Mesodermal cell (in vitro differentiated cells): ENCODE measurements at regions not wholly inside any gene's neighbourhood (a gene's known extent, or its start where the extent isn't known, plus 50 kb on each side); places are given as distances from the start of the nearest gene placed in this dataset.
"Not testable (repeated sequence)": the region's sequence is repeated elsewhere in the genome, so short reads cannot be mapped to it uniquely, and the experiment has no call there.

Experiments
- H3K27ac ChIP-seq: 2 replicates; pipeline ENCODE4 v1.7.0; 2013; ENCODE audit warnings: mild to moderate bottlenecking, low read depth, low read length, moderate library complexity; ENCODE audit not compliant: severe bottlenecking
- H3K36me3 ChIP-seq: 2 replicates; pipeline ENCODE4 v1.7.1; 2013; ENCODE audit warnings: mild to moderate bottlenecking, low read length, moderate library complexity; ENCODE audit not compliant: control insufficient read depth, insufficient read depth
- H3K4me1 ChIP-seq: one replicate; pipeline ENCODE4 v1.7.1; 2013; ENCODE audit warnings: mild to moderate bottlenecking, low read length; ENCODE audit not compliant: insufficient read depth, control insufficient read depth, poor library complexity, severe bottlenecking
- H3K4me3 ChIP-seq: 2 replicates; pipeline ENCODE4 v1.7.0; 2013; ENCODE audit warnings: low read length, control low read depth, mild to moderate bottlenecking; ENCODE audit not compliant: insufficient read depth, poor library complexity, severe bottlenecking; ENCODE audit errors: extremely low read depth
- H3K9me3 ChIP-seq: 2 replicates; pipeline ENCODE4 v1.7.1; 2013; ENCODE audit warnings: mild to moderate bottlenecking, low read length, moderate library complexity; ENCODE audit not compliant: control insufficient read depth
- WGBS, 2 experiments: methylation state at CpG; one replicate each; pipeline ENCODE4 v1.1.5; 2013; ENCODE audit warnings: missing lambda C conversion rate in 2 of 2; ENCODE audit not compliant: insufficient coverage in 2 of 2; 5-methylcytosine and 5-hydroxymethylcytosine counted together

GRCh38 chr7:85820702-85821443 is 634.0 kb upstream of the SEMA3D start:
- 96 to 100% methylated on average over 2 to 4 of the region's 5 CpGs for WGBS, 2 experiments
- Histone ChIP-seq H3K4me3 (no peak overlapping the region), H3K36me3 (no peaks in the 10 kb centered on the region), H3K27ac (no peak overlapping the region), H3K9me3 (peaks cover 3% of the 10 kb centered on the region), H3K4me1 (no peaks in the 10 kb centered on the region)

GRCh38 chr7:85815526-85815925 is 628.7 kb upstream of the SEMA3D start:
- Histone ChIP-seq H3K4me1 (no peaks in the 10 kb centered on the region), H3K4me3 (no peak overlapping the region), H3K9me3 (no peaks in the 10 kb centered on the region), H3K36me3 (no peaks in the 10 kb centered on the region), H3K27ac (no peak overlapping the region)

GRCh38 chr7:85806321-85806720 is 619.5 kb upstream of the SEMA3D start:
- H3K4me3 ChIP-seq = no peak overlapping the region
- no peak overlapping the region for H3K27ac ChIP-seq
- no peaks in the 10 kb centered on the region for H3K9me3 ChIP-seq
- H3K36me3 ChIP-seq = no peaks in the 10 kb centered on the region
- no peaks in the 10 kb centered on the region for H3K4me1 ChIP-seq

- Histone ChIP-seq H3K4me1 (no peaks in the 10 kb centered on the region), H3K9me3 (no peaks in the 10 kb centered on the region), H3K4me3 (no peak overlapping the region), H3K36me3 (no peaks in the 10 kb centered on the region), H3K27ac (no peak overlapping the region)
These were observed 618.8 kb upstream of the SEMA3D start for GRCh38 chr7:85805656-85806055.

GRCh38 chr7:85805249-85805648 is 618.4 kb upstream of the SEMA3D start:
- H3K4me3 ChIP-seq = no peak overlapping the region
- no peaks in the 10 kb centered on the region for H3K4me1 ChIP-seq
- no peaks in the 10 kb centered on the region for H3K9me3 ChIP-seq
- no peaks in the 10 kb centered on the region for H3K36me3 ChIP-seq
- 100% methylated on average over 1 of the region's 3 CpGs; no CpG with 5 or more reads in 1 of the 2 experiments for WGBS, 2 experiments
- no peak overlapping the region for H3K27ac ChIP-seq

- no CpG with 5 or more reads among the region's 1 CpG for WGBS, 2 experiments
- H3K9me3 ChIP-seq = no peaks in the 10 kb centered on the region
- H3K4me3 ChIP-seq = no peak overlapping the region
- no peaks in the 10 kb centered on the region for H3K36me3 ChIP-seq
- no peaks in the 10 kb centered on the region for H3K4me1 ChIP-seq
- H3K27ac ChIP-seq = no peak overlapping the region
These were observed 615.4 kb upstream of the SEMA3D start for GRCh38 chr7:85802211-85802610.

- 67% methylated on average over 1 of the region's 2 CpGs; no CpG with 5 or more reads in 1 of the 2 experiments for WGBS, 2 experiments
- Histone ChIP-seq H3K27ac (no peak overlapping the region), H3K4me3 (no peak overlapping the region), H3K4me1 (no peaks in the 10 kb centered on the region), H3K36me3 (no peaks in the 10 kb centered on the region), H3K9me3 (no peaks in the 10 kb centered on the region)
These were observed 610.1 kb upstream of the SEMA3D start for GRCh38 chr7:85796956-85797355.

GRCh38 chr7:85791098-85791497 is 604.2 kb upstream of the SEMA3D start:
- H3K9me3 ChIP-seq, H3K27ac ChIP-seq, H3K36me3 ChIP-seq, H3K4me3 ChIP-seq, H3K4me1 ChIP-seq: not testable (repeated sequence)
- WGBS, 2 experiments = 82 to 87% methylated on average over 2 to 3 of the region's 4 CpGs

- Histone ChIP-seq H3K9me3 (no peaks in the 10 kb centered on the region), H3K4me1 (no peaks in the 10 kb centered on the region), H3K4me3 (no peak overlapping the region), H3K27ac (no peak overlapping the region), H3K36me3 (no peaks in the 10 kb centered on the region)
- 80% methylated on average over 3 of the region's 4 CpGs; no CpG with 5 or more reads in 1 of the 2 experiments for WGBS, 2 experiments
These were observed 594.8 kb upstream of the SEMA3D start for GRCh38 chr7:85781606-85782005.

GRCh38 chr7:85776691-85777345 is 590.0 kb upstream of the SEMA3D start:
- Histone ChIP-seq H3K9me3 (no peaks in the 10 kb centered on the region), H3K4me3 (no peak overlapping the region), H3K27ac (no peak overlapping the region), H3K4me1 (no peaks in the 10 kb centered on the region), H3K36me3 (no peaks in the 10 kb centered on the region)
- no CpG with 5 or more reads among the region's 1 CpG for WGBS, 2 experiments

GRCh38 chr7:85775431-85775830 is 588.6 kb upstream of the SEMA3D start:
- Histone ChIP-seq H3K4me1 (no peaks in the 10 kb centered on the region), H3K9me3 (no peaks in the 10 kb centered on the region), H3K27ac (no peak overlapping the region), H3K4me3 (no peak overlapping the region), H3K36me3 (no peaks in the 10 kb centered on the region)
- no CpG with 5 or more reads among the region's 3 CpGs for WGBS, 2 experiments
